GM18873 (cell line): ENCODE measurements at regions not wholly inside any gene's neighbourhood (a gene's known extent, or its start where the extent isn't known, plus 50 kb on each side); places are given as distances from the start of the nearest gene placed in this dataset.

Experiments
- ATAC-seq: cut with Tn5 transposase; IDR thresholded peaks from one replicate; pipeline ENCODE4 v1.9.1; 2021; ENCODE audit warnings: mild to moderate bottlenecking, moderate library complexity, moderate number of reproducible peaks; ENCODE audit not compliant: unreplicated experiment, low FRiP score

- no peak for ATAC-seq
These were observed 502.9 kb upstream of the ZMIZ1 start for GRCh38 chr10:78565841-78566240.

GRCh38 chr10:78566284-78567111 is 502.3 kb upstream of the ZMIZ1 start:
- no peak for ATAC-seq

- ATAC-seq = no peak
These were observed 500.9 kb upstream of the ZMIZ1 start for GRCh38 chr10:78567680-78568455.

DNA sequence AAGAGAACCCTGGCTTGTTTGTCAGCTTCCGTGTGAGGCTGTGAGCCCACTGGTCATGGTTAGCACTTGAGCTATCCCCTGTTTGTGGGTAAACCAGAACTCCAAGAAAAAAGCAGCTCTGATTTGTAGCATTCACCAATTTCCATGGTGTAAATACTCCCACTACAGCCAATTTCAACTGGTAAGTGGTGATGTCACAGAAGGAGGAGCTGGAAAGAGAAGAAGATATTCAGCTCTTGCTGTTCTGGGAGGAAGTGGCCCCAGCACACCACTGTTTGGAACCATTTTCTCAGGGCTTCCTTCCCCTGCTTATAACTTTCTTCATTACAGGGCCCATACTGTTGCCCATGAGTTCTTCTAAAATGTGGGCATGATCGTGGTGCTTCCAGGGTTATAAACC is 500.1 kb upstream of the ZMIZ1 start:
- no peak for ATAC-seq

- ATAC-seq = no peak
These were observed 498.0 kb upstream of the ZMIZ1 start for GRCh38 chr10:78570633-78571235.

GRCh38 chr10:78571286-78571685 is 497.5 kb upstream of the ZMIZ1 start:
- ATAC-seq = no peak

- ATAC-seq = no peak
These were observed 496.9 kb upstream of the ZMIZ1 start for GRCh38 chr10:78571891-78572290.

DNA sequence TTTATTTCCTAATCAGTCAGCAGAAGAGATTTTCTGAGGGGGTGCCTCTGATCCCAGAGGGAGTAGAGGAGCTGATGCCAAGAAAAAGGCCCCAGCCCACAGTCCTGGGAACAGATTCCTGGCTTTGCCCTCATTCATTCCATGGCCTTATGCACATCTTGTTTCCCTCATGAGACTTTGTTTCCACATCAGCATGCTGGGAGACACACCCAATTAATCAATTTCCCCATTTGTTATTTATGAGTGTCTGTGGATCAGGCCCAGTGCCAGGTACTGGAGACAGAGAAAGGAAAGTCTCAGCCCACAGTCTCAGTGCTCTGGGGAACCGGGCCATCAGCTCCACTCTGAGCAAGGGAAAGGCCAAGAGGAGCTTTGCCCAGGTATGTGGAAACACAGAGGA is 496.2 kb upstream of the ZMIZ1 start:
- no peak for ATAC-seq

DNA sequence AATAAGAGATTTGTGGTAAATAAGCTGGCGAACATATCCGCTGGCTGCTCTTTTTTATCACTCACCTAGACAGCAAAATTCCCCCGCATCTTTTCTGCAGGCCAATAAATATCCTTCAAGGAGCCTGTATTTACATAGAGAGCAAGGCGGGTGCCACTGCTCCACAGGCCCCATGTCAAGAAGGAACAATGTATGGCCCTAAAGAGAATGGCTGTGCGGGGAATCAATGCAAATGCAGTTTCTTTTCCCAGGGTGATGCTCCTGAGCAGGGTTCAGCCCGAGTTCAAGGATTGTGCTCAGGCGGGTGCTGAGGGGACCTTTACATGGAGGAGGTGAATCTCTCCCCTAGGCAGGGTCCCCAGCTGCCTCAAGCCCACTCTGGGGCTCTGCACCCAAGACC is 494.2 kb upstream of the ZMIZ1 start:
- ATAC-seq = no peak

GRCh38 chr10:78575400-78575799 is 493.4 kb upstream of the ZMIZ1 start:
- no peak for ATAC-seq

DNA sequence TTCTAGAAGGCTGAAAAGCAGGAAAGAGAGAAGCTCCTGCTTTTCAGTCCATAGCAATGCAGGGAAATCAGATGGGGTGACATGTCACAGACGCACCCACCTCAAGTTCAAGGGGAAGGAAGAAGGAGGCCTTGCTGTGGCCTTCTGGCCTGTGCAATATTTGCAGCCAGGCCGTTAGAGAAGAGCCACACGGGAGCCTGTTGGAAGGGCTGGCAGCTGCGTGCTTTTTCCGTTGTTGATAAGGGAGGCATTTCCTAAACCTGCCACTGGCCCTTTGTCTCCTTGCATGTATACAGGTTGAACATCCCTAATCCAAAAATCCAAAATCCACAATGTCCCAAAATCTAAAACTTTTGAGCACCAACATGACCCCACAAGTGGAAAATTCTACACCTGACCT is 492.5 kb upstream of the ZMIZ1 start:
- ATAC-seq = no peak

- ATAC-seq = no peak
These were observed 491.1 kb upstream of the ZMIZ1 start for GRCh38 chr10:78577712-78578111.

DNA sequence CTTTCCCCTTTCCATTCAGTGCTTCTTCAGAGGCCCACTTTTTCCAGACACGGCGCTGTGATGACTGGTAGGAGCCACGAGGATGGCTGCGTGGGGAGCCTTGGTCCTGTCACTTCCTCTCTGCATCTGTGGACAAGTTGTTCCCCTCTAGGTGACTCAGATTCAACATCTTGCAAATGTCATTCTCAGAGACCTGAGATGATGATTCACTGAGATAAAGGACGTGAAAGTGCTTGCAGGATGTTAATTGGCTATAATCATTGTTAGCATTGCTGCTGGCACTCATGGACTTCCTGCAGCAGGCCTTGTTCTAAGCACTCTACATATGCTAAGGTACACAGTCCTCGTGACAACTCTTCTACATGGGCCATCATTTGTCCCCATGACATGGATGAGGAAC is 489.8 kb upstream of the ZMIZ1 start:
- ATAC-seq = no peak

GRCh38 chr10:78579576-78579975 is 489.2 kb upstream of the ZMIZ1 start:
- no peak for ATAC-seq

GRCh38 chr10:78579995-78580394 is 488.8 kb upstream of the ZMIZ1 start:
- ATAC-seq = no peak

DNA sequence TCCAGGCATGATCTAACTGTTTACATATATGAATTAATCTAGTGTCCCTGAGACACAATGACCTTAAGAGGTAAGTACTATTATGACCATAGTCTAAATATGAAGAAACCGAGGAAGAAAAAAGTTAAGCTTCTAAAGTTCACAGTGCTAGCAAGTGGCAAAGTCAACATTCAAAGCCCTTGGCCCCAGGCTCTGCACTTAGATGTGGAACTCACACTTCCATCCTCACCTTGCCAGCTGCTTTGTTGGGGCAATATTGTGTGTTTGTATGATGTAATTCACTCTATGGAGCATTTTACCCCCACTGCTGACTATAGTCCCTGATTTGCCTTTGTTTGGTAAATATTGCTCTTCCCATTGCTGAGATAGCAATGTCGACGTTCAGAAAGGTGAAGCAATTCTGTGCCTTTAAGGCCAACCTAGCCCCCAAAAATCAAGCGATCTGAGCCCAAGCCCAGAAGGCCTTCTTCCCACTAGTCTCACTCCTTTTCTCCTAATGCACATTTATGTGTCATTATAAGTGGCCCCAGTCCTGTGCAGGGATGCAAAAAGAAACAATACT is 487.6 kb upstream of the ZMIZ1 start:
- no peak for ATAC-seq

DNA sequence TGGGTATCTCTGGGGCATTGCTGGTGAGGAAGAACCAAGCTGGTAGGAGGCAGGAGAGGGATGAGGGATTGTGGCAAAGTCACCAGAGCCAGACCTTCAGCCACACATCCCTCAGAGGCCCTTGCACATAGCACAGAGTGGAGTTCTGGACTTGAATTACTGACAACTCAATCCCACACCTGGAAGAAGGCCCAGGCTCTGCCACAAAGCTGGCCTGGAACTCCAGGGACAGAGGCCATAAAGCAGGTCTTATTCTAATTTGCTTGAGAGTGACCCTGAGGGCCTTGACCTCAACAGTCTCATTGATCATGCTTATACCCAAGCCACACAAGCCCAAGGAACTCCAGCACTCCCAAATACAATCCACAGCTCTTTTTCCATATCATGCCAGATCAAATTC is 486.2 kb upstream of the ZMIZ1 start:
- ATAC-seq = no peak

DNA sequence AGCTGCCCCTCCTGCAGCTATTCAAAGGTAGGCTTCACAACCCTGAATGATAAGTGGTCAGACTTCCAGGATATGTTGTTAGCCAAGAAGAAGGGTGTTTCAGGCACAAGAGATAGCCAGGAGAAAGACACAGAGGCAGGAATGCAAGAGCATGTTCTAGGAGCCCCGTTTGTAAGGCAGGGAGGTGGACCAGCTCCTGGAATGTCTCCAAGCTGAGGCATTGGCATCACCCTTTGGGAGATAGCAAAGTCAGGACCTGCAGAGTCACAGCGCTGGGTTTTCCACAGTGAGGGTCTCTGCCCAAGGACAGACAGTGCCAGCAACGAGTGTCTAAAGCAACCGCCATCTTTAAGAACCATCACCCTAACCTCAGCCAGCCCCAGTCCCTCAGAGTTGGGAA is 484.5 kb upstream of the ZMIZ1 start:
- no peak for ATAC-seq

DNA sequence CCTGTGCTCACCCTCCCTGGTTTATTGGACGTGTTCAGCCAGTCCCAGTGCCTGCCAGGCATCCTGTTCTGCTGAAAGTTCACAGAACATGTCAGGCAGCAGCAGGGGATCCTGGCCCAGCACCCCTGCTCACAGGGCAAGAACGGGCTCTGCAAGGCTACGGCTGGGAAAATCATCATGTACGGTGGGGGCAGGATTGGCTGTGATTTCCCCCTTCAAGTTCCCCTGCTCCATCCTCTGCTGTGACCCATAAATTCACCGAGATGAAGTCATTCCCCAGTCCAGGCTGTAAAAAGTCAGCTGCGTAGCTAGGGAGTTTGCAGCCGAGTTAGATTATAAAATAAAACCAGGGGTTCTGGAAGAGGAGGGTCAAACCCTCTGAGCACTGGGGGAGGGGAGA is 484.1 kb upstream of the ZMIZ1 start:
- ATAC-seq = no peak

DNA sequence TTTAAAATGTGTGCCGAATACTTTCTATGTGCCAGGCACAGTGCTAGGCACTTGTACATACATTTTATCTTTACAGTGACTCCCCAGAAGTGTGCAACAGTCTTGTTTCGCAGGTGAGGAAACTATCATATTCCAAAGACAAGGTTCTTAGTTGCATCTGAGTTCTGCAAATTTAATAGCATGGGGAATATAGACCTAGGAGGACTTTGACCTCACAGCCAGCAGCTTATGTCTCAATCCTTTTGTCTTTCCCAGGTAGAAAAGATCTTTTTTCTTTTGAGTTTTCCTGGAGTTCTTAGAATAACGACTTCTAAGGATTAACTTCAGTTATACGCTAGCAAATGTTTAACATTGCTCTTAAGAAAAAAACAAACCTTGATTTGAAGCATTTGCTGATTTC is 482.8 kb upstream of the ZMIZ1 start:
- ATAC-seq = no peak

- ATAC-seq = no peak
These were observed 480.5 kb upstream of the ZMIZ1 start for GRCh38 chr10:78588194-78588811.
